MCF 10A (cell line): ENCODE measurements at regions not wholly inside any gene's neighbourhood (a gene's known extent, or its start where the extent isn't known, plus 50 kb on each side); places are given as distances from the start of the nearest gene placed in this dataset.

Experiments used
- BruUV-seq: library from RNA; stranded (reverse); fragments of 400-500 nt; replicated peaks from 2 replicates; lab custom pipeline; 2021; lab: Mats Ljungman, UMichigan
- CTCF ChIA-PET: fragments of 300-600 bp; sonication (Branson Sonifier 250); formaldehyde crosslinking; extraction: SDS; loops from one replicate; lab custom pipeline; 2021; ENCODE audit warnings: antibody characterized with exemption, inconsistent platforms; lab: Yijun Ruan, JAX
- POLR2A ChIA-PET: fragments of 300-600, 350-650 bp; sonication (Branson Sonifier 250); formaldehyde crosslinking; extraction: SDS; loops from one replicate; lab custom pipeline; 2020; ENCODE audit warnings: antibody characterized with exemption, inconsistent platforms; lab: Yijun Ruan, JAX
- DNase-seq: peaks from one replicate; pipeline ENCODE4 v3.0.0-alpha.2; 2018; ENCODE audit not compliant: unreplicated experiment
- H3K27ac Mint-ChIP-seq: one replicate; pipeline ENCODE4 v1.8.0; 2022; ENCODE audit warnings: mild to moderate bottlenecking, low read depth, mixed read lengths; ENCODE audit not compliant: unreplicated experiment
- H3K27me3 Mint-ChIP-seq: one replicate; pipeline ENCODE4 v1.8.0; 2022; ENCODE audit warnings: mixed read lengths; ENCODE audit not compliant: insufficient read depth, unreplicated experiment
- H3K36me3 Mint-ChIP-seq: one replicate; pipeline ENCODE4 v1.8.0; 2022; ENCODE audit warnings: mild to moderate bottlenecking, moderate library complexity, mixed read lengths; ENCODE audit not compliant: insufficient read depth, unreplicated experiment
- H3K4me1 Mint-ChIP-seq: one replicate; pipeline ENCODE4 v1.8.0; 2022; ENCODE audit warnings: mixed read lengths; ENCODE audit not compliant: insufficient read depth, unreplicated experiment
- H3K4me3 Mint-ChIP-seq: one replicate; pipeline ENCODE4 v1.8.0; 2022; ENCODE audit warnings: mild to moderate bottlenecking, moderate library complexity, mixed read lengths; ENCODE audit not compliant: unreplicated experiment
- H3K9me3 Mint-ChIP-seq: one replicate; pipeline ENCODE4 v1.8.0; 2022; ENCODE audit warnings: mixed read lengths; ENCODE audit not compliant: unreplicated experiment
- CTCF ChIP-seq: fragments of 200-600 bp; IDR thresholded peaks from one replicate; pipeline ENCODE4 v1.8.0; 2022; ENCODE audit warnings: antibody characterized with exemption, mild to moderate bottlenecking; ENCODE audit not compliant: unreplicated experiment
- intact Hi-C: fragments of 100-400 bp; cut with micrococcal nuclease; formaldehyde crosslinking; loops from 2 replicates; pipeline ENCODE4 v1.14.1; 2022

DNA sequence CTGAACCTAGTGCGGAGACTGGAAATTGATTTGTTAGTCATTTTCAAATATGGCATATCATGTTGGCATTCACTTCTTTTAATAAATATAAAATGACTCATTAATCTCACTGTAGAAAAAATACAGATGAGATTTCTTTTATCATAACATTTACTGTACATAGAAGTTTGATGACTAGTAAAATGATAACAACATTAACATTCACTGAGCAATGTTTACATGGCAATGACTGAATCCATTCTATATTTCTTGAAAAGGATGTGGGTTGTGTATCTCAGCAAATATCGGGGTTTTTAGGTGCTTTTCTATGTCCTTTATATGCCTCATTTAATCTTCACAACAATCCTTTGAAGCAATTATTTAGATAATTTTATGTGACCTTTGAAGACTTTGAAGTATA lies 920.9 kb upstream of the FAT3 start:
- Mint-ChIP-seq H3K4me1 (peaks cover 11% of the 10 kb centered on the region), H3K27ac (no peak overlapping the region), H3K27me3 (no peaks in the 10 kb centered on the region), H3K9me3 (no peaks in the 10 kb centered on the region), H3K36me3 (no peaks in the 10 kb centered on the region), H3K4me3 (no peak overlapping the region)
- POLR2A ChIA-PET = no interaction called here
- intact Hi-C loops = no loop called here
- no peak for TF ChIP-seq CTCF
- BruUV-seq = no TSS peak
- CTCF ChIA-PET = no interaction called here
- no peak for DNase-seq

DNA sequence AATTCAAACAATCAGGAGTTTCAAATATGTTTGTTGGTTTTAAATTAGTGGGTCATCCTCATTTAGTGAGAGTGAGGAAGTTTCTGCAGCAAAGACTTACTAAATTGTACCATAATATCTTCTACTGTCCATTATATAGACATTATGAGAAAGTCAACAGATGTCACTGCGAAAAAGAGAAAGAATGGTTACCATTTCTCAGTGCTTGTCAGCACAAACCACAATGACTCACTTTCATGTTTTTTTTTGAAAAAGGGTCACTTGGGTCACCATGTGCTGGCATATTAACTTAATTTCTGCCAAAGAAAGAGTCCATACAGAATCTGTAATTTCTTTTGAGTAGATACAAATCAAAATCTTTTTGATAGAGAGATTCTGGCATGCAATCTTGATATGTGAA lies 924.6 kb upstream of the FAT3 start:
- no peaks in the 10 kb centered on the region for H3K9me3 Mint-ChIP-seq
- CTCF ChIA-PET = no interaction called here
- peaks cover 11% of the 10 kb centered on the region for H3K4me1 Mint-ChIP-seq
- no peak overlapping the region for H3K4me3 Mint-ChIP-seq
- no peak for TF ChIP-seq CTCF
- no peaks in the 10 kb centered on the region for H3K27me3 Mint-ChIP-seq
- H3K36me3 Mint-ChIP-seq = no peaks in the 10 kb centered on the region
- no TSS peak for BruUV-seq
- no peak overlapping the region for H3K27ac Mint-ChIP-seq
- DNase-seq = peak; percentile 54
- intact Hi-C loops = no loop called here
- POLR2A ChIA-PET = no interaction called here

DNA sequence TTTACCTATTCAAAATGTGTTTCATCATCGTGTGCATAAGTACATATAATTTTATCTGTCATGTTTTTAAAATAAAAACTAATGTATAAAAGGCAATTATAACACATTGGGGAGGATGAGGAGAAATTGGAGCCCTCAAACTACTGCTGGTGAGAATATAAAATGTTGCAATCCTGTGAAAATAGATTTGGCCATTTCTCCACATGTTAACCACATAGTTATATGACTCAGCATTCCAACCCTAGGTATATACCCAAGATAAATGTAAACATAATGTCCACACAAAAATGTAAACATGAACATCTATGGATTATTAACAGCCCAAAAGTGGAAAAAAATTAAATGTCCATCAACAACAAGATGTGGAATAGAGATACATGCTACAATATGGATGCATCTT lies 928.0 kb upstream of the FAT3 start:
- no peaks in the 10 kb centered on the region for H3K36me3 Mint-ChIP-seq
- intact Hi-C loops = no loop called here
- no TSS peak for BruUV-seq
- H3K27me3 Mint-ChIP-seq = no peaks in the 10 kb centered on the region
- H3K4me1 Mint-ChIP-seq = peaks cover 11% of the 10 kb centered on the region
- DNase-seq = peak; percentile 73
- no peak for TF ChIP-seq CTCF
- POLR2A ChIA-PET = no interaction called here
- CTCF ChIA-PET = no interaction called here
- no peaks in the 10 kb centered on the region for H3K9me3 Mint-ChIP-seq
- H3K27ac Mint-ChIP-seq = no peak overlapping the region
- no peak overlapping the region for H3K4me3 Mint-ChIP-seq

DNA sequence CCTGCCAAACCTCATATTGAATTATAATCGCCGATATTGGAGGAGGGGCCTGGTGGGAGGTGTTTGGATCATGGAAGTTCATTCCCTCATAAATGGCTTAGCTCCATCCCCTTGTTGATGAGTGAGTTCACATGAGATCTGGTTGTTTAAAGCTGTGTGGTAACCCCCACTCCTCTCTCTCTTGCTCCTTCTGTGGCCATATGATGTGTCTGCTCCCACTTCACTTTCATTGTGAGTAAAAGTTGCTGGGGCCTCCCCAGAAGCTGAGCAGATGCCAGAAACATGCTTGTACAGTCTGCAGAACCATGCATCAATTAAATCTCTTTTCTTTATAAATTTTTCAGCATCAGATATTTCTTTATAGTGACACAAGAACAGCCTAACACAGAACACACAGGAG lies 929.0 kb upstream of the FAT3 start:
- no peak for DNase-seq
- intact Hi-C loops = no loop called here

More for the DNA sequence above, 929.0 kb upstream of the FAT3 start:
- no peak overlapping the region for H3K4me3 Mint-ChIP-seq
- no peak for TF ChIP-seq CTCF
- ChIA-PET POLR2A (no interaction called here), CTCF (no interaction called here)
- H3K9me3 Mint-ChIP-seq = no peaks in the 10 kb centered on the region
- no peak overlapping the region for H3K27ac Mint-ChIP-seq
- peaks cover 10% of the 10 kb centered on the region for H3K4me1 Mint-ChIP-seq
- no peaks in the 10 kb centered on the region for H3K27me3 Mint-ChIP-seq
- H3K36me3 Mint-ChIP-seq = no peaks in the 10 kb centered on the region
- BruUV-seq = no TSS peak
